Muscle layer of colon (tissue), 2 donors: ENCODE measurements at regions not wholly inside any gene's neighbourhood (a gene's known extent, or its start where the extent isn't known, plus 50 kb on each side); places are given as distances from the start of the nearest gene placed in this dataset.

Experiments
- H3K27ac ChIP-seq: one replicate; pipeline ENCODE4 v1.7.0; 2013; ENCODE audit warnings: low read depth, mild to moderate bottlenecking, low read length, moderate library complexity
- H3K27me3 ChIP-seq, 2 donors: one replicate each; pipeline ENCODE4 v1.7.0; 2013; ENCODE audit warnings: low read length in 2 of 2, mild to moderate bottlenecking in 2 of 2; ENCODE audit not compliant: insufficient read depth in 2 of 2, control insufficient read depth in 1 of 2
- H3K36me3 ChIP-seq: one replicate; pipeline ENCODE4 v1.7.0; 2013; ENCODE audit warnings: mild to moderate bottlenecking, low read length; ENCODE audit not compliant: insufficient read depth
- H3K4me1 ChIP-seq: one replicate; pipeline ENCODE4 v1.7.0; 2013; ENCODE audit warnings: mild to moderate bottlenecking, low read length; ENCODE audit not compliant: insufficient read depth
- H3K4me3 ChIP-seq, 2 donors: one replicate each; pipeline ENCODE4 v1.7.0; 2013; ENCODE audit warnings: low read length in 2 of 2, low read depth in 1 of 2, mild to moderate bottlenecking in 1 of 2, moderate library complexity in 1 of 2
- H3K9ac ChIP-seq: one replicate; pipeline ENCODE4 v1.7.0; 2013; ENCODE audit warnings: low read length
- H3K9me3 ChIP-seq: one replicate; pipeline ENCODE4 v1.7.0; 2013; ENCODE audit warnings: mild to moderate bottlenecking, low read length
- donor health status: abdominal sarcoma.
- donor health status: Adenocarcinoma of cecum.

DNA sequence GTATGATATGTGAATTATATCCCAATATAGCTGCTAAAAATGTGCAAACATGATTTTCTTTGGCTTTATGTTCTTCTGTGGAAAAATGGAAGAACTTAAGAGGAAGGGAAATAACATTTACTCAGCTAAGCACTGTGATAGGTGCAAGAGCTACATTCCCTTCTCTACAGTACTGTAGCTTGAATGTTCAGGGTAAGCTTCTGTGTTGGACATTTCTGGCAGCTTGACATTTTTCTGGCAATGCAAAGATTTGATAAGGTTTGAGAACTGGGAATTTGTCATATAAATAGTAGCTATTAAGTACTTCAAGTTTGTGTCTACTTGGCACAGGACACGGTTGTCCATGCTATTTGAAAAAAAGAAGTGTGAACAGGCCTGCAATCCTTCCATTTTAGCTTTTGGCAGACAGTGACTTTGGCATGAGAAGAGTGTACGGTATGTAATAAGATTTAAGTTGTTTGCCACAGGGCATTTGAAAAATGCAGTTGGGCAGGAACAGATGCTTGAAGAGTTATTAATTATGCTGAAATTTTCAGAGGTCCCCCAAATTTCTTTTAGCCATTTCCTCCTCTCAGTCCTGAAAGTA is 77.6 kb downstream of the KIF4B start:
- no peak overlapping the region for H3K27ac ChIP-seq
- H3K4me1 ChIP-seq: peaks cover 11% of the 10 kb centered on the region
- H3K27me3 ChIP-seq: no peaks in the 10 kb centered on the region

DNA sequence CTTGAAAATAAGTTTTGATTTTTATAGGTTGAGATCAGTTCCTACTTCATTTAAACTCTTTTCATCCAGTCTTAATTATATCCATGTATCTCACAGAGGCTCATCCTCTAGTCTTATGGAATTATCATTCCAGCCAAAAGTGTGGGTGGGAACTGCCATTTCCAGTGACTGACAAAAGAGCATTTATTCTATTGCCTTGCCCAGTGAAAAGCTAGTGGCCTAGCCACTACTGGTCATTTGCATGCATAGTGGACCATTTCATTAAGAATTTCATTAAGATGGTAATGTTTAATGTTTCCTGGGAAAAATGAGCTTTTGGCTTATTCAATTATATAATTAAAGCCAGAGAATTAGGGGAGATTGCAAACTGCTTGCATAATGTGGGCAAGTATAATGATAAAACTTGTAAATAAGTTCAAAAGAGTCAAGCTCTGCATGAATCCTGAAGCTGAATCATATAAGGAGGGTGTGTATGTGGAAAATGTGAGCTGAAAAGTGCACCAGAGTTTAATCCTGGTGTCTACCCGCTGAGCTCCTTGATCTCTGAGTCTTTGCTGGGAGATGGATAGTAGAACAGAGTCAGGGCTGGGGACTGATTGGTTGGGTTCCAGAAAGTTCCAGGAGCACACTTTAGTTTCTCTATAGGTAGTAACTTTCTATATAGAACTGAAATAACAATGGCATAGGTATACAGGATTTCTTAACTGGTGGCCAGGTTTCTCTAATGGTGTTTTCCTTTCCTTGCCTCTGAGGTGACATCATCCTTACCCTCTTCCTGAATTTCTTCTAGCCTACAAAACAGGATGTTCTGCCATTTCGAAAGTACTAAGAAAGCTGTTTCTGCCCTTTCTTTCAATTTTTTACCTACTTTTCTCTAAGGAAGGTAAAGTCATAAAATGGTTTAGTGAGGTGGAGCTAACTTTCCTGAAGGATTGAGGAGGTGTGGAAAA is 78.5 kb downstream of the KIF4B start:
- Histone ChIP-seq H3K4me3 (no peak overlapping the region), H3K27me3 (no peaks in the 10 kb centered on the region), H3K27ac (no peak overlapping the region), H3K9me3 (no peaks in the 10 kb centered on the region), H3K9ac (no peak overlapping the region), H3K36me3 (no peaks in the 10 kb centered on the region), H3K4me1 (peaks cover 11% of the 10 kb centered on the region)

More for the DNA sequence above, 77.6 kb downstream of the KIF4B start:
- H3K36me3 ChIP-seq: no peaks in the 10 kb centered on the region
- no peaks in the 10 kb centered on the region for H3K9me3 ChIP-seq
- H3K9ac ChIP-seq: no peak overlapping the region
- H3K4me3 ChIP-seq: no peak overlapping the region

DNA sequence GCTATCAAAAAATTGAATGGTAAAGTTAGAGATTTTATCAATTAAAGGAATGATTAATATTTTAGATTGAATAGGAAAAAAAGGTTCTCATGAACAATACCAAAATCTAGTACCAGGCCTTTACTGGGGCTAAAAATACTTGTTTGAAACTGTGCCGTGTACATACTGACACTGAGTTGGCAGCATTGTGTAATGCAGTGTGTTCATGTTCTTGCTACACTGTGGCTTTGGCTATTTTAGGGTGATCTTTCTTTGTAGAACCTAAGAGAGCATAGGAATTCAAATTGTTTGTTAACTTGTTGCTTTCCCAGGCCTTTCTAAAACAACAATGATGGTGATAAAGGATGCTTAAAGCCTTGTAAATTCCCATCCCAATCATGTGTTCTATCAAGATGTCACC is 80.9 kb downstream of the KIF4B start:
- H3K9me3 ChIP-seq: no peaks in the 10 kb centered on the region
- H3K36me3 ChIP-seq: no peaks in the 10 kb centered on the region
- H3K4me1 ChIP-seq: peaks cover 11% of the 10 kb centered on the region
- H3K27me3 ChIP-seq: no peaks in the 10 kb centered on the region
- H3K4me3 ChIP-seq: no peak overlapping the region
- no peak overlapping the region for H3K9ac ChIP-seq
- H3K27ac ChIP-seq: no peak overlapping the region

DNA sequence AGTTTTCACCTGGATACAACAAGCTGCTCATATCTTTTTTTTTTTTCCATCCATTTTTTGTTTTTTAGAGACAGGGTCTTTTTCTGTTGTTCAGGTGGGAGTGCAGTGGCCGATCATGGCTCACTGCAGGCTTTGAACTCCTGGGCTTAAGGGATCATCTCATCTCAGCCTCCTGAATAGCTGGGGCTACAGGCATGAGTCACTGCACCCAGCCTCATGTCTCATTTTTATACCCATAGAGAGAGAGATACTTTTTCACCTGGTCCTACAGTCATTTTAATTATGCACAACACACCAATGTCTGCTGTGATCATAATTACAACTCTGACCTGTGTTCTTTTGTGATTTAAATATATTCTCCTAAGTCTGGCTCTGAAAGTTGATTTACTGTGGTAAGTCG is 84.4 kb downstream of the KIF4B start:
- no peaks in the 10 kb centered on the region for H3K27me3 ChIP-seq
- no peak overlapping the region for H3K27ac ChIP-seq
- no peaks in the 10 kb centered on the region for H3K9me3 ChIP-seq
- no peak overlapping the region for H3K9ac ChIP-seq
- peaks cover 4% of the 10 kb centered on the region for H3K4me1 ChIP-seq
- H3K36me3 ChIP-seq: no peaks in the 10 kb centered on the region
- H3K4me3 ChIP-seq: no peak overlapping the region

DNA sequence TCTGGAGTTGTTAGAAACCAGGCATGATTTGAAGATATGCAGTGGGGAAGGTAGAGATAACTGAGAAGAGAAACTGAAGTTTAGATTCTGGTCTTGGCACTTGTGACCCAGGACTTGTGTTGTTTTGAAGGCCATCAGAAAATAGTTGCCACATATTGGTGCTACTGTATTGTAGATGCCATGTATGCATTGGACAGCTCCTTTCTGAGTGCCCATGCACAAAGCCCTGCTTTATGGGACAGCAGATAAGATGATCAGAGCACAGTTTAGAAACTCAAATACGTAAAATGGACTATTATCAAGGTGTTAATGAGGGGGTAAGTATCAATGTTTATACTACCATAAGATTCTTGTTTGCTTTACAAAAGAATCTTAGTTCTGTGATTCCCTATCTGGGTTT is 84.9 kb downstream of the KIF4B start:
- no peak overlapping the region for H3K9ac ChIP-seq
- H3K4me3 ChIP-seq: no peak overlapping the region
- peaks cover 4% of the 10 kb centered on the region for H3K4me1 ChIP-seq
- no peaks in the 10 kb centered on the region for H3K27me3 ChIP-seq
- no peaks in the 10 kb centered on the region for H3K9me3 ChIP-seq
- no peaks in the 10 kb centered on the region for H3K36me3 ChIP-seq
- no peak overlapping the region for H3K27ac ChIP-seq

DNA sequence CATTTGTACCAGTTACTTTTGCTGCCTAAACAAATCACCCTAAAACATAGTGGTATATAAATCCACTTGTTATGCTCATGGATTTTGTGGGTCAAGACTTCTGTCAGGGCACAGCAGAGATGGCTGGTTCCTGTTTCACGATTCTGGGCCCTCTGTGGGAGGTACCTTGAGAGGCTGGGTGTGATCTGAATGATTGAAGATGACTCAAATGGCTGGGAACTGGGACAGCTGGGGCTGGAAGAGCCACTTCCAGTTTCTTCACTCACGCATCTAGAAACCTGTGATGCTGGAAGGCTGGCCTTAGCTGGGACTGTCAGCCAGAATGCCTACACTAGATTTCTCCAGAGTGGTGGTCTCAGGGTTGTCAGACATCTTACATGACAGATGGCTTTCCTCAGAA is 88.1 kb downstream of the KIF4B start:
- Histone ChIP-seq H3K27ac (no peak overlapping the region), H3K27me3 (no peaks in the 10 kb centered on the region), H3K9ac (no peak overlapping the region), H3K4me1 (no peaks in the 10 kb centered on the region), H3K9me3 (no peaks in the 10 kb centered on the region), H3K36me3 (no peaks in the 10 kb centered on the region), H3K4me3 (no peak overlapping the region)

DNA sequence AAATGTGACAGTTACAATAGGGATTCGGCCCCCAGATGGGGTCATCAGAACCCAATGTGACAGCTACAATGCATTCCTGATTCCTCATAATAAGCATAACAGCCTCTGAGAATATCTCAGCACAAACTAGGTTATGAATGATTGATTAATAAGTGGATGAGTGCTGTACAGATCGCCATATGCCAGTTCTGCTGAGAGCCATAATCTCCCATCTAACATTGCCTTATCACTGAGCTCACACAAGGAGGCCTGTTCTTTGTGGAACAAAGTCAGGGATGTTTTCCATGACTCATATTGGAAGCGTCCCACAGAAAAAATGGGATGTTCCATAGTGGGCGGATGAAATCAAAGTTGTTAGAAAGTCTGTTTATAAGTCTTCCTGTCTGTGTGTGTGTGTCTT is 89.6 kb downstream of the KIF4B start:
- no peak overlapping the region for H3K4me3 ChIP-seq
- H3K9me3 ChIP-seq: no peaks in the 10 kb centered on the region
- no peak overlapping the region for H3K27ac ChIP-seq
- H3K36me3 ChIP-seq: no peaks in the 10 kb centered on the region
- H3K9ac ChIP-seq: no peak overlapping the region
- no peaks in the 10 kb centered on the region for H3K27me3 ChIP-seq
- H3K4me1 ChIP-seq: no peaks in the 10 kb centered on the region

DNA sequence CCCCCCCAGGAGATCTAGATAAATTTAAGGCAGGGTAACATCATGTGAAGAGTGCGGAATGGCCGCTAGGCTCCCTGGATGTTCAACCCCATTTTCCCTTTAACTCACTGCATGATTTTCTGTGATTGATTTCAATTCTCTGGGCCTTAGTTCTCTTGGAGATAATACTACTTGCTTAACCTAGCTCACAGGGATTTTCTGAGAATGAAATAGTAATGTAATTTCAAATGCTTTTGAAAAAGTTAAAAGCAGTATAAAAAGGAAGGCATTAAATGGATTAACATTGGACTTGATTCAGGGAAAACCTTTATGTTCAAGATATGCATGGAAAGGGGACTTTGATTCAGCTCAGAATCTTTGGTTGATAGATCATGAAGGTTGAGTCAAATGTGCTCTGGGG is 90.9 kb downstream of the KIF4B start:
- Histone ChIP-seq H3K36me3 (no peaks in the 10 kb centered on the region), H3K27ac (no peak overlapping the region), H3K27me3 (no peaks in the 10 kb centered on the region), H3K9me3 (no peaks in the 10 kb centered on the region), H3K4me1 (no peaks in the 10 kb centered on the region), H3K4me3 (no peak overlapping the region), H3K9ac (no peak overlapping the region)

DNA sequence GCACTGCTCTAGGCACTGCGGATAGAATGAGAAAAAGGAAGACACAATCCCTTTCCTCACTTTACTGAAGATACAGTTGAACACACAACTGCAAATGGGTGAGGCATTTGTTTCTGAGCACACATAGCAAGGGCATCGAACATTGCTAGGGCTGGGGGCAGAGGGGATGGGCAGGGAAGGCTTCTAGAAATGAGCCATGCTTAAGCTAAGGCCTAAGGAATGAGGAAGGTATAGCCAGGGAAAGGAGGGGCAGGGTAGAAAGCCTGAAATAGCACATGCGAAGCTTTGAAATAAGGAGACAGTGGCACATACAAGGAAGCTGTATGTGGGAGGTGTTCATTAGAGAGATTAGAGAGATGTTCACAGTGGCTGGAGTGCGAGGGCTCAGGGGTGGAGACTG is 92.7 kb downstream of the KIF4B start:
- no peak overlapping the region for H3K27ac ChIP-seq
- no peaks in the 10 kb centered on the region for H3K36me3 ChIP-seq
- H3K27me3 ChIP-seq: no peaks in the 10 kb centered on the region
- H3K9ac ChIP-seq: no peak overlapping the region
- H3K4me3 ChIP-seq: no peak overlapping the region
- no peaks in the 10 kb centered on the region for H3K9me3 ChIP-seq
- no peaks in the 10 kb centered on the region for H3K4me1 ChIP-seq

DNA sequence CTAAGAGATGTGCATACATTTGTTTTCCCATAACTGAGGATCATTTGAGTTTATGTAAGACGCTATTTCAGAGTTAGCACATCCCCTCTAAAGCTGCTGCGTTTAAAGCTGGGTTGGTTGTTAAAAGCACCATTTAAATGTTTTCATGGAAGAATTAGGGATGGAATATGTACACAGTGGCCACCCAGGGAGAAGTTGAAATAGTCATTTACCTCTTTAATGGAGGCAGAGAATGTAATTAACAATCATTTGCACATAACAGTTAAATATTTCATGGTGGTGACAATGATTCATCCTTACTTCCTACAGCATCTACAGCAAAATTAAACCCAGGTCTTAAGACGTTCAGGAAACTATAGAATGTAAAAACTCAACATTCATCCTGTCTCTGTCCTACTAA is 100.3 kb downstream of the KIF4B start:
- H3K27me3 ChIP-seq: no peaks in the 10 kb centered on the region
- H3K9me3 ChIP-seq: no peaks in the 10 kb centered on the region

DNA sequence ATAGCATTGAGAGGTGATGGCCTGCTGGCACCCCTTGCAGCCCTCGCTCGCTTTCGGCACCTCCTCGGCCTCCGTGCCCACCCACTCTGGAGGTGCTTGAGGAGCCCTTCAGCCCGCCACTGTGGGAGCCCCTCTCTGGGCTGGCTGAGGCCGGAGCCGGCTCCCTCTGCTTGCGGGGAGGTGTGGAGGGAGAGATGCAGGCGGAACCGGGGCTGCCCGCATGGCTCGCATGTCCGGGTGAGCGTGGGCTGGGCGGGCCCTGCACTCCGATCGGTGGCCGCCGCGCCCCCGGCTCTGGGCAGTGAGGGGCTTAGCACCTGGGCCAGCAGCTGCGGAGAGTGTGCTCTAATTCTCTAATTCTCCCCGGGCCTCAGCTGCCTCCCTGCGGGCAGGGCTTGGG is 101.1 kb downstream of the KIF4B start:
- no peaks in the 10 kb centered on the region for H3K9me3 ChIP-seq
- no peak overlapping the region for H3K27ac ChIP-seq
- H3K36me3 ChIP-seq: no peaks in the 10 kb centered on the region
- H3K9ac ChIP-seq: no peak overlapping the region
- no peak overlapping the region for H3K4me3 ChIP-seq
- H3K27me3 ChIP-seq: no peaks in the 10 kb centered on the region
- no peaks in the 10 kb centered on the region for H3K4me1 ChIP-seq

More for the DNA sequence above, 100.3 kb downstream of the KIF4B start:
- Histone ChIP-seq H3K4me1 (no peaks in the 10 kb centered on the region), H3K36me3 (no peaks in the 10 kb centered on the region), H3K4me3 (no peak overlapping the region), H3K27ac (no peak overlapping the region), H3K9ac (no peak overlapping the region)
